Transverse colon (tissue), 4 donors: ENCODE measurements at regions not wholly inside any gene's neighbourhood (a gene's known extent, or its start where the extent isn't known, plus 50 kb on each side); places are given as distances from the start of the nearest gene placed in this dataset.
"Not testable (repeated sequence)": the region's sequence is repeated elsewhere in the genome, so short reads cannot be mapped to it uniquely, and the experiment has no call there.

Experiments used
- DNase-seq: peaks from one replicate; pipeline ENCODE4 v3.0.0-alpha.2; 2019
- H3K27ac ChIP-seq, 4 donors: fragments of 200-600 bp; sonication (generic); 2 replicates each; pipeline ENCODE4 v1.5.1; 2016 to 2018; ENCODE audit warnings: inconsistent platforms in 4 of 4
- H3K27me3 ChIP-seq: fragments of 200-600 bp; sonication (generic); 2 replicates; pipeline ENCODE4 v1.5.1; 2017; ENCODE audit warnings: inconsistent platforms
- H3K36me3 ChIP-seq, 4 donors: fragments of 200-600 bp; sonication (generic); 2 replicates each; pipeline ENCODE4 v1.5.1; 2017 to 2019; ENCODE audit warnings: inconsistent platforms in 4 of 4
- H3K4me1 ChIP-seq, 4 donors: fragments of 200-600 bp; sonication (generic); 2 replicates each; pipeline ENCODE4 v1.5.1; 2017 to 2020; ENCODE audit warnings: inconsistent platforms in 4 of 4
- H3K4me3 ChIP-seq, 4 donors: fragments of 200-600 bp; sonication (generic); 1 replicate in 1 of 4; 2 replicates in 3 of 4; pipeline versions ENCODE4 v1.5.1 to v1.6.1; 2017 to 2019; ENCODE audit warnings: inconsistent platforms in 4 of 4
- H3K9me3 ChIP-seq, 2 donors: fragments of 200-600 bp; sonication (generic); 2 replicates each; pipeline ENCODE4 v1.5.1; 2017 to 2019; ENCODE audit warnings: inconsistent platforms in 2 of 2
- CTCF ChIP-seq, 5 experiments: fragments of 200-600 bp in 3 of 5; fragments of 450-650 bp in 2 of 5; sonication (generic) in 3 of 5; IDR thresholded peaks; 1 replicate in 2 of 5; 2 replicates in 3 of 5; pipeline ENCODE4 v1.5.1; 2016 to 2017; ENCODE audit warnings: antibody characterized with exemption in 5 of 5, inconsistent platforms in 3 of 5, mild to moderate bottlenecking in 2 of 5, moderate library complexity in 1 of 5
- EP300 ChIP-seq: sonication (generic); formaldehyde crosslinking; IDR thresholded peaks from one replicate; pipeline ENCODE4 v1.6.1; 2017; ENCODE audit warnings: antibody characterized with exemption, low read depth
- POLR2A ChIP-seq: fragments of 450-650 bp; IDR thresholded peaks from one replicate; pipeline ENCODE4 v1.6.1; 2016; ENCODE audit warnings: antibody characterized with exemption, mild to moderate bottlenecking, moderate library complexity
- POLR2AphosphoS5 ChIP-seq, 3 donors: sonication (generic); formaldehyde crosslinking; IDR thresholded peaks; one replicate each; pipeline ENCODE4 v1.6.1; 2016; ENCODE audit warnings: antibody characterized with exemption in 3 of 3
- WGBS, 2 donors: methylation state at CpG; one replicate each; pipeline ENCODE4 v1.1.5; 2018; ENCODE audit warnings: low coverage in 1 of 2; 5-methylcytosine and 5-hydroxymethylcytosine counted together
- in situ Hi-C, 4 donors: fragments of 200-750 bp; cut with MboI; loops; one replicate each; pipeline versions ENCODE4 v1.15.0 to v1.15.1; 2017; ENCODE audit warnings: low sequenced_read_pairs in 3 of 4, low pct_ligation_motif_present in 1 of 4, low pct_unique_long_range_greater_than_20kb in 1 of 4
- intact Hi-C: fragments of 100-400 bp; cut with DNase I; formaldehyde crosslinking; loops from one replicate; pipeline ENCODE4 v1.15.1; 2023; ENCODE audit warnings: low total_unique reads

- Histone ChIP-seq H3K36me3 (no peaks in the 10 kb centered on the region), H3K27me3 (no peaks in the 10 kb centered on the region), H3K4me1 (no peaks in the 10 kb centered on the region), H3K9me3 (no peaks in the 10 kb centered on the region), H3K4me3 (no peak overlapping the region), H3K27ac (no peak overlapping the region)
- DNase-seq, result no peak
- TF ChIP-seq POLR2A (no peak), POLR2AphosphoS5 (IDR thresholded peaks at IDR 0.05) (no peak), CTCF (IDR thresholded peaks at IDR 0.05) (no peak), EP300 (no peak)
- WGBS, 2 donors, result 50 to 85% methylated on average over 1 to 5 of the region's 5 CpGs
- in situ Hi-C loops, result no loop called here
- intact Hi-C loops, result no loop called here
Observed at GRCh38 chr7:131664570-131664969, 108.1 kb upstream of the PODXL start.

- H3K36me3 ChIP-seq, H3K27me3 ChIP-seq, H3K4me3 ChIP-seq, in situ Hi-C loops, H3K27ac ChIP-seq, H3K4me1 ChIP-seq, DNase-seq, H3K9me3 ChIP-seq, intact Hi-C loops: not testable (repeated sequence)
- WGBS, 2 donors, result 75 to 81% methylated on average over 1 to 15 of the region's 15 CpGs
Observed at GRCh38 chr7:131662301-131662873, 106.0 kb upstream of the PODXL start.

GRCh38 chr7:131657881-131658280 lies 101.5 kb upstream of the PODXL start:
- WGBS, 2 donors, result 52% methylated on average over 3 of the region's 3 CpGs; no CpG with 5 or more reads in 1 of the 2 donors
- in situ Hi-C loops (loop anchor here (5.0 to 10.0 kb wide), 3 partner anchors 143 to 151 kb away; no protein-coding TSS in a partner anchor), intact Hi-C loops (no loop called here)
- no peak overlapping the region for H3K4me3 ChIP-seq
- H3K36me3 ChIP-seq, result no peaks in the 10 kb centered on the region
- peaks cover 0 to 4% (median 0%) of the 10 kb centered on the region in 4 donors for H3K4me1 ChIP-seq
- DNase-seq, result no peak
- H3K9me3 ChIP-seq, result no peaks in the 10 kb centered on the region
- TF ChIP-seq POLR2AphosphoS5 (IDR thresholded peaks at IDR 0.05) (no peak), CTCF (IDR thresholded peaks at IDR 0.05) (no peak), EP300 (no peak), POLR2A (no peak)
- H3K27me3 ChIP-seq, result peaks cover 3% of the 10 kb centered on the region
- peak overlapping the region in 1 of 4 donors; percentile 1 for H3K27ac ChIP-seq

- peaks cover 0 to 4% (median 0%) of the 10 kb centered on the region in 4 donors for H3K4me1 ChIP-seq
- 79% methylated on average over 6 to 9 of the region's 10 CpGs for WGBS, 2 donors
Observed at GRCh38 chr7:131656980-131657723, 100.7 kb upstream of the PODXL start.

More at GRCh38 chr7:131656980-131657723, 100.7 kb upstream of the PODXL start:
- in situ Hi-C loops, result loop anchor here (5.0 to 10.0 kb wide), 3 partner anchors 142 to 150 kb away; no protein-coding TSS in a partner anchor
- DNase-seq, result no peak
- intact Hi-C loops, result no loop called here
- TF ChIP-seq CTCF (IDR thresholded peaks at IDR 0.05), result no peak
- TF ChIP-seq EP300, result no peak
- no peak for TF ChIP-seq POLR2A
- no peak for TF ChIP-seq POLR2AphosphoS5 (IDR thresholded peaks at IDR 0.05)
- H3K4me3 ChIP-seq, result no peak overlapping the region
- no peaks in the 10 kb centered on the region for H3K36me3 ChIP-seq
- peak overlapping the region in 1 of 4 donors; percentile 1 for H3K27ac ChIP-seq
- H3K9me3 ChIP-seq, result no peaks in the 10 kb centered on the region
- H3K27me3 ChIP-seq, result peaks cover 3% of the 10 kb centered on the region
